ENCODE measurements at regions not wholly inside any gene's neighbourhood (a gene's known extent, or its start where the extent isn't known, plus 50 kb on each side); places are given as distances from the start of the nearest gene placed in this dataset.

DNA sequence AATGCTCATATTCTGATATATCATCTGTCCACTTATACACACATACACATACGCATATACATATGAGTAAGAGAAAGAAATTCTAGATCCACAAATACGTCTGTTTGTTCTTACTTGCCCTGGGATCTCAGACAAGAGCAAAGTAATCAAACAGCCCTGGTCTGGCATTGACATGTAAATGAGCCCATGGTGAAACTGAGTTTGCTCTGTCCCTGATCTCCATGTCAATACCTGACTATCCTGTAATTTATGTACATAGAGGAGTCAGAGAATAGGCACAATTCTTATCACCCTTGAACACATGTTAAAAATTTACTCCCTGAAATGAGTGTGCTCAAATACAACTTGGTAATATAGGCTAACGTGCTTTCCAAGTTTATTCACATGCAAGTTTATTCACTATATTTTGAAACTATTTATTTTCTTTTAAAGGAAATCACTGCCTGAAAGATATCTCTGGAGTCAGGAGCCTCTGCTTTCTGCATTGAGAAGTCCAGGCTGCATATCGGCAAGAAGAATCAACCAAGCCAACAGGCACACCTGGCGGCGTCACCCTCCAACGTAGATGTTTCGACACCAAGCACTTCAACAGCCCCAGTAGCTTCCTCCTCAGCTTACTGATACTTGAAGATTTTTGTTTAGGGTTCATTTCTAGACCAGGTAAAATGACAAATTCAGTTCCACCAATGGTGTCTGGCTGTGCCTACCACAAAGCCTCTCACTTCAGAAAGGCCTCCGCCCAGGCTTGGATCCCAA lies 100.6 kb downstream of the CMPK2 start:
- DNase-seq = no peak

DNA sequence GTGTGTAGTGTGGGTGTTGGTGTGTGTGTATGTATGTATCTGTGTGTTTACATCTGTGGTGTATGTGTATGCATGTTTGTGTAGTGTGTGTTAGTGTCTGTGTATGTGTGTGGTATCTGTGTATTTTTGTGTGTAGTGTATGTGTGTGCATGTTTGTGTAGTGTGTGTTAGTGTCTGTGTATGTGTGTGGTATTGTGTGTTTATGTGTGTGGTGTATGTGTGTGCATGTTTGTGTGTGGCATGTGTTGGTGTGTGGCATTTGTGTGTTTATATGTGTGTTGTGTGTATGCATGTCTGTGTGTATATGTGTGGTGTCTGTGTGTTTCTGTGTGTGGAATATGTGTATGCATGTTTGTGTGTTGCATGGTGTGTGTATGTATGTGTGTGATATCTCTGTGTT lies 96.4 kb downstream of the CMPK2 start:
- DNase-seq = no peak

DNA sequence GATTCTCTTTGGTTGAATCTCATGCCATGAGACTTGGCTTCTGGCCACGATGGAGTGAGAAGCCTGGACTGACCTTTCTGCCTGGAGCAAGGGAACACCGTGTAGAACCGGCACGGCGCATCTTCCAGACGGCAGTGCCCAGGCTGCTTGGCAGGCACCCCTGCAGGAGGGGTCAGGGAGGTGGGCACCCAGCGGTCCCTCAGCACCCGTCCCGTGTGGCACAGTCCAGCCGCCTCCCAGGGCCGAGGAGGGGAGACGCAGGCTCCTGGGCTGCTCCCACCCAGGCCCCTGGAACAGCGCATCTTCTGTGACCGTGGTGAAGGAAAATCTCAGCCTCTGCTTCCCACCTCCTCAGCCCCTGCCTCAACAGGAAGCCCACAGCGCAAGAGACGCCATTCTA lies 95.7 kb downstream of the CMPK2 start:
- DNase-seq = no peak

DNA sequence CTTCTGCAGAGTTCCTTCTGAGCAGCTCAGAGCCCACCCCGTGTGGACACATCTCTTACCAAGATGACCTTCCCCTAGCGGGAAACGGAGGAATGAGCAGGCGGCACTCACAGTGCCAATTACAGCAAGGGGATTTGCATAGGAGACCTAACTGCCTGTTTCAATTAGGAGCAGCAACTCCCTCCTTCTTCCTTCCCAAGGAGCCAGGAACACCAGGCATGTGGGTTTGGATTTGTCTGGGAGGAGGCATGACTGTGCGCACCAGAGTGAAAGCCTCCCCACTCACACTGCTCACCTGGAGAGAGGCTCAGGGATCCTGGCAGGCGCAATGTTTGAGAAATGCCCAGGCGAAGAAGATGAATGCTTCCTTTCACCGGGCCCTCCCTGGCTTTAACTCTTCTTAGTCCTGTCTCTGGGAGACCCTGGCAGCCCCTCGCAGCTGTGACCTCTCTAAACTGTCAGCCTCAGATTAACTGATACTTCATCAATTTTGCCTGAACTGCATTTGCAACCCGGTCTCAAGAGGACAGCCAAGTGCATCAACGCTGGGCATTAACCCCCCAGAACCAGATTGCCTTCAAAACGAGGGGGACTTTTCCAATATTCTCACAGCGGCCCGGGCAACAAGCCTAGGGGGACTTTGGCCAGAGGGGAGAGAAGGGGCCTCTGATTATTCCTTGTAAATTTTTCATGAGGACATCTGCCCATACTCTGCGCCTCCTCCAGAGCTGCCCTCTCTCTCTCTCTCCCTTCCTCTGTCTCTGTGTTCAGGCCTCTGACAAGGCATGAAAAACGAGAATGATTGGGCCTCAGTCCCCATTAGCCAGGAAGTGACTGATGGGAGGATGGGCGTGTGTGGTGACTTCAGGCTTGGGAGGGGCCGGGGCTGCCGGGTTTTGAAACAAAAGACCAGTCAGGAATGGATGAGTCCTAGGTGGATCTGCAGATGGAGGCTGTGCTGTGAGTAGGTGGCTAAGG lies 93.8 kb downstream of the CMPK2 start:
- no peak for DNase-seq

DNA sequence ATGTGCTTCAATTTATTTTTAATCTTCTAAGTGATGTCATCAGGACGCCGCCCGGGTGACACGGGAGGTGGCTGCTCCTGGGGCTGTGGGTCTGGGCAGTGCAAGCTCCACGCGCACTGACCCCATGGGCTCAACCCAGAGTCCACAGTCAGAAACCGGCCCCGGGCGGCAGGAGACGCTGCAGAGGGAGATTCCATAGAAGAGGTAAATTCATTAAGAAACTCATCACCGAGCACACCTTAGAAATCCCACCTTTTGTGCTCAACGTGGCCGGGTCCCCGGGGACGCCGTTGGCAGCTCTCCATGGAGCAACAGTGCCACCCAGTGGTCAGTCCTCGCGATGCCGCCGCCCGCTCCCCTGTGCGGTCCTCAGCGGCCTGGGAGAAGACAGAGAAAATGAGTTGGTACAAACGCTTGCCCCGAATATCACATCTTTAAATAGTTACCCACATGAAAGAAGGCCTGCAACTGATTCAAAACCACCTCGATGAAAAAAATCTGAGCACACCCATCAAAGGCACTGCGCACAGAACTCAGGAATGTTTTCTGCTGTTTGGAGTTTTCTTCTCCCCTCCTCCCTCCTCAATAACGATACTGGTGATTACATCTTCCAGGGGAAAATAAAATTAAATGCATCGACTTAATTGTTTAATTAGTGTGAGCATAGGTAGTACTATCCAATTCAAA lies 92.6 kb downstream of the CMPK2 start:
- DNase-seq = peak; percentile 32 to 57 (median 41)

DNA sequence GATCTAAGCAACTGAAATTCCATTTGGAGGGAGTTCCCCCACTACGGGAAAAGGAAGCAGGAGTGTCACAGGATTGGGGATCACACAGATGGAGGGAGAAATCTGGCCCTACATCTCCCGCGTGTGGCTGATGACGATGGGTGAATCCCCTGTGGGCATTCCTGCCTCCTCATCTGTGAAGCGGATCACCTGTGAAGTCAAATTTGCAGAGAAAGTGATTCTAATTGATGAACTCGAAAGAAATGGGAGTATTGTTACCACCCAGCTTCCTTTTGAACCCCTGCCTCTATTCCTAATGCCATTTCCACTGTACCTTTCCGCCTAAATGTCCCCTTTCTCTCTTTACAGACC lies 92.0 kb downstream of the CMPK2 start:
- DNase-seq = no peak

DNA sequence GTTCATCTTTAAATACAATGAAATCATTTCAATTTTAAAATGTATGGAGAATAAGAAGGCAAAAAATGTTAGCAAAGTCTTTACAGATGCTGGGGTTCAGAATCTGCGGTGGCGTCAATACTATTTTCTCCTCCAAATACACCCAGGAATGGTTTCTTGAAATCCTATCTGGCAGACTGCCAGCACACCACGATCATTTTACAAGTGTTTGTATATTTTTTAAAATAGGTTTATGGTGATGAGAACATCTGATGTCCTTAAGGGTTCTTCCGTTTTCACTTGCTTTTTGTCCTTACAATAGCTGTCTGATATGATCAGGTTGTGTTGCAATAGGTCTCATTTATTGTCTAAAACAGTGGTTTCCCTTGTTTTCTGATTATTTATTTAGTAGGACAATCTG lies 89.6 kb downstream of the CMPK2 start:
- no peak for DNase-seq

DNA sequence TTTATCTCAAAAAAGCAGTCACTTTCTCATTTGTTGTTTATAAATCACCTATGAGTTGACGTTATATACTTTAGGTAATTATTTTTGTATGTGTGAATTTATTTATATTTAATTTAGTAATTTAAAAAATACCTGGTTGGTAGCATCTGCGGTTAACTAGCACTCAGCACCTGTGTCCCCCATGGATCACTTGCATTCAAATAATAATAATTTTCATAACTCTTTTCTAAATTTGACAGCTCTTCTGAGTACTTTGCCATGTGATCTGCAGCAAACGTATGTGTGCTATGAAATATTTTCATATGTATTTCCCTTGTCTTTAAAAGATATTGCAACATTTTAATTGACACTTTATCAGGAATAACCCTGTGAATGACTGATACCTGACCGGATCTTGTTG lies 88.1 kb downstream of the CMPK2 start:
- DNase-seq = no peak

DNA sequence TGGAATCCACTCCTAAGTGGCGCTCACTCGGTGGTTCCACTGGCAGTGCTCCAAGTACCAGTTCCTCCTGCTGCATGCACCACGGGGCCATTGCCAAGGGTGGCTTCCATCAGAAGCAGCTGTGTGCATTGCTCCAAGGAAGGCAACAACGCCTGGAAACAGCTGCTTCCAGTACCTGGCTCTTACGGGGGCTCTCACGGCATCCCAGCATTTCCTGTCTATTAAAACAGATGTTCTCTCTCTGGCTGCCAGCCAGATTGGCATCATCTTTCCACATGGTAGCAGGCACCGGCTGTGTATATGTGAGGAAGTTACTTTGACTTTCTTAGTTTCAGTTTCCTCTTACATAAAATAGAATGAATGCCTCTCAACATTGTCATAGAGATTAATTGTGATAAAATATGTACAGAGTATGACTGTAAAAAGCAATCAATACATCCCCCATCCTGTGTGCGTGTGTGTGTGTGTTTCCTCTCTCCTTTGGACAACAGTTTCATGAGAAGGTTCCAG lies 84.9 kb downstream of the CMPK2 start:
- no peak for DNase-seq

DNA sequence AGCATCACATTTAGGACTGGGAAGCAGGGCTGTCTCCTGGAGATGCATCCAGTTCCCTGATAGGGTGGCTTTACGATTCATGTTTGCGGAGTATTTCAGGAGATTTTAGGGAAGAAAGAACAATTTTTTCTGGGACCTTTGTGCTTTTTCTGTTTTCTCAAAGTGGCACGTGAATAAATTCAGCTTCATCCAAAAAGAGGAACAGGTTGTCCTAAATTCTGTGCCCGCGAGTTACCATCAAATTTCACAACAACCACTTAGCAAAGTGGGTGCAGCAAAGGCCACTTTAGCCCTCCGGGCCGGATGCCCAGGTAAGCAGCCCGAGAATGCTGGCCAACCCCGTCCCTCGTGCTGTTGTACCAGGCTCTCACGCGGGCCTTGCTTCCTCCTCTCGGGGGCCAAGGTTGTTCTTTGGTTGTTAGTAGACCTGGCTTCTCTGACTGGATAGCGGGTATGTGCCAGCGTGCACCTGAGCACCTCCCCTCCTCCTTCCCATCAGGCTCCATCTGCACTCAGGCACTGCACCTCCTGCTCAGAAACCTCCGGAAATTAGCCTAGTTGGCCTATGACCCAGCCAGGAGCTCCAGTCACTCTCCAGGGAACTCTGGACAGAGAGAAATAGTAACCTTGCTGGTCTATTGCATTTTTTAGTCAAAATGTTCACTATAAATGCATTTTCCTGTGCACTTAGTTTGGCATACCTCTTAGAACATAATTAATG lies 83.0 kb downstream of the CMPK2 start:
- no peak for DNase-seq

DNA sequence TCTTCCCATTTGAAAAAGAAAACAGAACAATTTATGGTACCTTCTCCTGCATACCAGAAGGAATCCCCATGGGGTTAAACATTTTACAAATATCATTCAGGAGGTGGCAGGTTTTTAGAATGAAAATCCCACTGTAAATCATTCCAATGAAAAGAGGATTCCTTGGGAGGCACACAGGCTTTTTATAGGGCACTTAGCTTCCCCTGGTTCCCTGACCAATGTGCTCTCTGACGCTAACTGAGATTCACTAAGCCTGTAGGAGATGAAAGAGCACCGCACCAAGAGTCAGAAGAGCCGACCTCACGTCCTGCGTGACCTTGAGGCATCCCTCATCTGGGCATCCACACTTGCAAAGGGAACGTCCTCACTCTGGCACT lies 82.5 kb downstream of the CMPK2 start:
- DNase-seq = no peak

DNA sequence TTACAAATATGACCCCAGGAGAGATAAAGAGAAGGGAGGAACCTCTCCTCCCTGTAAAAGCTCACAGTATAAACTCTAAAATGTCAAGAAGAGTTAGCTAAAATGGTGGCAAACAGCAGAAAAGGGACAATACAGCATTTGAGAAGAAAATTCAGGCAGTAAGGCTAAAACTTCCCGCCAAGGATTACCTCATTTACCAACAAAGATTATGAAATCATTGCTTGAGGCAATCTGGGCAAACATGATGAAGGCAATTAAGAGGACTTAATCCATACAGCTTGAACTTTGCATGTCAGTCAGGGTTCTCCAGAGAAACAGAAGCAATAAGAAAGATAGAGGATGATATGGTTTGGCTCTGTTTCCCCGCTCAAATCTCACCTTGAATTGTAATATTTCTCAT lies 81.4 kb downstream of the CMPK2 start:
- DNase-seq = no peak

DNA sequence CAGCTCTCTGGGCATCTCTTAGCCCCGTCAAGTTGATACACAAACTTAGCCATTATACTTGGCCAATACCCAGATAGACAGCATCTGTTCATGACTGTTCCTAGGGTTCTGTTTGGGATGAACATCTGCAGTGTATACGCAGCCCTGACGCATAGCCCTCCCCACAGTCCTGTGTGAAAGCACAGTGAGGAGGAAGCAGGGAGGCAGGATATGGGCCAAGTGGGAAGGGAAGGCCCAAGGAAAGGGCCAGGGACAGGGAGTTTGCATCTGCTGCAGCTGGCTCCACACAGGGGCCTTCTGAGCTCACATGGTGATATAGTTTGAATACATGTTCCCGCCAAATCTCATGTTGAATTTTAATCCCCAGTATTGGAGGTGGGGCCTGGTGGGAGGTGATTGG lies 80.2 kb downstream of the CMPK2 start:
- no peak for DNase-seq

DNA sequence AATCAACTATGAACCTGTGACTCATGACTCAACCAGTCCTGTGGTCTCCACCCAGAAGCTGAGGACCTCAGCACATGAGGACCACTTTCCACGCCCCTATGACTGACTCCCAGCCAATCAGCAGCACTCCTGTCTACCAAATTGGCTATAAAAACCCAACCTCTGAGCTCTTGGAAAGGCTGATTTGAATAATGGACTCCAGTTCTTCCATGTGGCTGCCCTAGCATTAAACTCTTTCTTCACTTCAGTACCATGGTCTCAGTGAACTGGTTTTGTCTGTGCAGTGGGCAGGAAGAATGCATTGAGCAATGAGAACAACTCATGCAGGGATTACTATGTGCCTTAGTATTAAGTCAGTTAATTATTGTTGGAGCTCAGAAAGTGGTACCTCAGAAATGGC lies 78.3 kb downstream of the CMPK2 start:
- no peak for DNase-seq

DNA sequence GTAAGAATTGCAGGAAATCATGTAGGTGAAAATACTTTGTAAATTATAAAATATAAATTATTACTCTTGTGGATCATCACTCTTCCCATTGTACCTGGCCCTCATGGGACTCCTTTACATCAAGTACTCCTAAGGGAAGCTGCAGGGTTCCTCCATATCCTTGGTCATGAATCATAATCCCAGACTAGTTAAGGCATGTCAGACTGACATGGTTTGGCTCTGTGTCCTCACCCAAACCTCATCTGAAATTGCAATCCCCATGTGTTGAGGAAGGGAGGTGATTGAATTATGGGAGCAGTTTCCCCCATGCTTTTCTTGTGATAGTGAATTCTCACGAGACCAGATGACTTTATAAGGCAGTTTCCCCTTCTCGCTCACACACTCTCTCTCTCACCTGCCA lies 77.1 kb downstream of the CMPK2 start:
- DNase-seq = no peak

DNA sequence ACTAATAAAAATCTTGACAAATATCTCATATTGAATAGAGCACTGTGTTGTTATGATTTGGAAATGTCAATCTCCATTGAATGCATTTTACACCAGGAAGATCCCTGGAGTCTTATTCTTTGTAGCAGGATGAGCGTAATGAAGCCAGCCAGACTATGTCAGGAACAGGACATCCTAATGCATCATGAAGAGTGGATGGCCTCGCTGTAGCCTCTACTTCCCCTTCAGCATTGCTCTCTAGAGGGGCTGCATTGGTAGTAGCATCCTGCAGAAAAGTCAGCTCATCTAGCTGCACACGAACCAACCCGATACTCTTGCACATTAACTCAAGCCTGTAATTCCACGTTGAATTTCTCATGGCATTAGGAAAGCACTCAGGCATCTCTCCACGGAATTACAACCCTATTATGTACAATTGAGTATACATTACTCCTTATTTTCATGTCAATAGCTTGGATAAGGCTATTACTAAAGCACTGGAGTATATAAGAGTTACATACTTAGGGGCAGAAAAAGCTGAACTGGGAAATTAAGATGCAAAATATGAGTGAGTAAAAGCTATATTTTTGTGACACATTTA lies 76.1 kb downstream of the CMPK2 start:
- DNase-seq = no peak

DNA sequence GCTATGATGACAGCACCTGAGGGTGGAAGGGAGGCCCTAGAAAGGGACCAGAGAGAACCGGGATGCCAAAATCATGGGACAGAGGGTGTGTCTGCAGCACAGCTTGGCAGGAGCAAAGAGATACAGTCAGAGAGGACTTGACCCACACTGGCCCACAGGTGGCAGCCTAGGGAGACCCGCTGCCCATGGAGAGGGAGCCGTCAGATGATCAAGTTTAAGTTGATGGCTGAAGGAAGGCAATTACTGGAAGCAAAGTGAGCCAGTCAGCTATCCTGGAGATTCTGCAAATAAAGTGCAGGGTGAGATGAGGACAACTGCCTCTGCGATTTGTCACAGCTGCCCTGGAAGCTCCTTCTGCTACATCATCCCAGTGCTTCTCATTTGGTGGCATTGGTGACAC lies 74.0 kb downstream of the CMPK2 start:
- no peak for DNase-seq

DNA sequence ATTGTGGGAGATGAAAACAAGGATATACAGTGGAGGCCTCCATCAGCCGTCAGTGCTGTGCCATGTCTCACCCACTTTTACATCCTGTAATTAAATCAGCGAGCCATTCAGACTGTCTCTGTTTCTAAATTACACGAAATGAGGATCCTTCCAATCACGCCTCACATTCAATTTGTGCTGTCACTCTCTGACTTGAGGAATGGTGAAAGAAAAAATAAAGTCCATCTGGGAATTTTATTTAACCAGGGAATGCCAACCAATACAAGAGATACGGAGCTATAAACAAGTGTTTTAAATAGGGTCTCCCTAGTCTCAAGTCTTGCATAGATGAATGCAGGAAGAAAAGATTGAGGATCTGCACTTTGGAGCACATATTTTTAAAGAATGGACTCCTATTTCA lies 72.8 kb downstream of the CMPK2 start:
- no peak for DNase-seq

DNA sequence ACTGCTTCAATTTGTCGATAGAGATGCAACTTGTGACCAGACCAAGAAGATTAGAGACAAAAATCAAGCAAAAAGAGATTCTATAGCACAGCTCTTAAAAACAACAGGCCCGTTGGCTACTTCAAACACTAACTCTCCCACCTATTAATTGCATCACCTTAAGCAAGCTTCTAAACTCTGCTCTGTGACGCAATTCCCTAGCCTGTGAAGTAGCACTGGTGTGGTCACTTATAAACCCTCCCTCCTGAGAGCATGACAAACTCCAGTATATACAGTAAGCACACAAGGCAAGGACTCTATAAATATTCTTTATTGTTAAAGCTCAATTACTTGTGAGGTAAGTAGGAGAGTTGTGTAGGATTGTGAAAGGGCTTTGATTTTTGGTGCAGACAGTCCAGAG lies 72.3 kb downstream of the CMPK2 start:
- no peak for DNase-seq

DNA sequence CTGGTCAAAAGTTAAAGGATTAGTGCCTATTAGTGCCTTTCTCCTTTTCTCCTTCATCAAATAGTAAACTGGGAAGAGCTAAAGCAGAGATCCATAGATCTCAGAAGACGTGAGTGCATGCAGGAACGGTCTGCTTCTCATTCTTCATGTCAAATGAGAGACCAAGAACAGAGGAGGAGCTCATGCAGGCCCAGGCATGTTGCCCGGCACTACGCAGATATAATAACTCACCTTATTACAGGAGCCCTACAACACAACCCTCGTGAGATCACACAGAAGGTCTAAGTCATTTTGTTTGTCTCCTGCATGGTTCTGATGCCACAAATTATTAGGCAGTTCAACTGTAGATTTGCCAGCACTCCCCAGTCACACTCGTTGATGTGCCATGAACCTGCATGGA lies 71.8 kb downstream of the CMPK2 start:
- DNase-seq = no peak

DNA sequence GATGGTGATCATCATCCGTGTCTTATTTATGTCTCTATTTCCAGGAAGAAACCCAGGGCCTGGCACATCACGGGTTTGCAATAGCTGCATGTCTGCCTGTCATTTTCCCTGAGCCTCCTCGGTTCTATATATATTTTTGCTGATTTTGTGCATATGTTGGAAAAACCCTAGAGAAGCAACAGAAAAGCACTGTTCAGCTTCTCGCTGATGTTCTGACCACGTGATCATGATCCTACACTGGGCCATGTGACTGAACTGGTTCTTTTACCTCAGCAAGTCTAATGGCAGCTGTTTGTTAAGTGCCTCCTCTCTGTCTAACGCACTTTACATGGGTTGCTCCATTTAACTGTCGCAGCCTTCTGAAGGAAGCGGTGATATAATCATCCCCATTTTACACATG lies 71.3 kb downstream of the CMPK2 start:
- no peak for DNase-seq

Data from activated CD4-positive, CD25-positive, alpha-beta regulatory T cell (primary cell).